ENCODE measurements at regions not wholly inside any gene's neighbourhood (a gene's known extent, or its start where the extent isn't known, plus 50 kb on each side); places are given as distances from the start of the nearest gene placed in this dataset.
A peak's percentile ranks its signal among the peaks of the same experiment; 100 is the strongest.

- H3K4me1 ChIP-seq, result no peaks in the 10 kb centered on the region
- H3K36me3 ChIP-seq, result no peaks in the 10 kb centered on the region
- no peaks in the 10 kb centered on the region for H3K27me3 ChIP-seq
- H3K4me3 ChIP-seq, result no peak overlapping the region
- no peaks in the 10 kb centered on the region for H3K9me3 ChIP-seq (replicated peaks)
- no peak overlapping the region for H3K27ac ChIP-seq
- peak in 1 of 2 experiments; percentile 22 for DNase-seq
These were observed 87.8 kb upstream of the HS3ST5 start for GRCh38 chr6:114430534-114431124.

GRCh38 chr6:114428341-114428740, 85.5 kb upstream of the HS3ST5 start:
- Histone ChIP-seq H3K4me3 (no peak overlapping the region), H3K36me3 (no peaks in the 10 kb centered on the region), H3K9me3 (replicated peaks) (no peaks in the 10 kb centered on the region), H3K27me3 (no peaks in the 10 kb centered on the region), H3K4me1 (no peaks in the 10 kb centered on the region), H3K27ac (no peak overlapping the region)
- DNase-seq, result no peak

GRCh38 chr6:114421199-114421598, 78.4 kb upstream of the HS3ST5 start:
- Histone ChIP-seq H3K27ac (no peak overlapping the region), H3K9me3 (replicated peaks) (no peaks in the 10 kb centered on the region), H3K4me1 (peaks cover 3% of the 10 kb centered on the region), H3K36me3 (no peaks in the 10 kb centered on the region), H3K27me3 (no peaks in the 10 kb centered on the region), H3K4me3 (no peak overlapping the region)
- no peak for DNase-seq

- Histone ChIP-seq H3K27me3 (no peaks in the 10 kb centered on the region), H3K27ac (no peak overlapping the region)
- peak; percentile 19 to 40 for DNase-seq
These were observed 76.4 kb upstream of the HS3ST5 start for GRCh38 chr6:114419175-114419574.

GRCh38 chr6:114418304-114418972, 75.6 kb upstream of the HS3ST5 start:
- Histone ChIP-seq H3K27me3 (no peaks in the 10 kb centered on the region), H3K9me3 (replicated peaks) (no peaks in the 10 kb centered on the region), H3K4me1 (peaks cover 3% of the 10 kb centered on the region), H3K4me3 (no peak overlapping the region), H3K27ac (no peak overlapping the region), H3K36me3 (no peaks in the 10 kb centered on the region)
- DNase-seq, result no peak

More at GRCh38 chr6:114419175-114419574, 76.4 kb upstream of the HS3ST5 start:
- no peaks in the 10 kb centered on the region for H3K36me3 ChIP-seq
- no peak overlapping the region for H3K4me3 ChIP-seq
- peaks cover 3% of the 10 kb centered on the region for H3K4me1 ChIP-seq
- no peaks in the 10 kb centered on the region for H3K9me3 ChIP-seq (replicated peaks)

- Histone ChIP-seq H3K4me3 (no peak overlapping the region), H3K36me3 (no peaks in the 10 kb centered on the region), H3K27ac (no peak overlapping the region), H3K4me1 (peaks cover 9% of the 10 kb centered on the region; the same call in 1 of the 2 replicates), H3K27me3 (no peaks in the 10 kb centered on the region; the same call in 1 of the 2 replicates), H3K9me3 (replicated peaks) (no peaks in the 10 kb centered on the region)
- peak; percentile 20 to 72 for DNase-seq
These were observed 64.7 kb upstream of the HS3ST5 start for GRCh38 chr6:114407426-114408035.

- H3K4me3 ChIP-seq, result no peak overlapping the region
- peaks cover 9% of the 10 kb centered on the region; the same call in 1 of the 2 replicates for H3K4me1 ChIP-seq
- no peaks in the 10 kb centered on the region for H3K36me3 ChIP-seq
- no peaks in the 10 kb centered on the region for H3K9me3 ChIP-seq (replicated peaks)
- no peak for DNase-seq
- H3K27ac ChIP-seq, result no peak overlapping the region
- H3K27me3 ChIP-seq, result no peaks in the 10 kb centered on the region; the same call in 1 of the 2 replicates
These were observed 61.6 kb upstream of the HS3ST5 start for GRCh38 chr6:114404339-114404955.

- H3K9me3 ChIP-seq (replicated peaks), result no peaks in the 10 kb centered on the region
- no peaks in the 10 kb centered on the region; the same call in 1 of the 2 replicates for H3K27me3 ChIP-seq
- peaks cover 9% of the 10 kb centered on the region; the same call in 1 of the 2 replicates for H3K4me1 ChIP-seq
- no peak overlapping the region for H3K27ac ChIP-seq
- no peak for DNase-seq
- H3K36me3 ChIP-seq, result no peaks in the 10 kb centered on the region
- no peak overlapping the region for H3K4me3 ChIP-seq
These were observed 61.0 kb upstream of the HS3ST5 start for GRCh38 chr6:114403858-114404257.

- Histone ChIP-seq H3K27ac (no peak overlapping the region), H3K4me3 (no peak overlapping the region), H3K36me3 (no peaks in the 10 kb centered on the region), H3K27me3 (no peaks in the 10 kb centered on the region), H3K4me1 (no peaks in the 10 kb centered on the region), H3K9me3 (replicated peaks) (no peaks in the 10 kb centered on the region)
- DNase-seq, result no peak
These were observed 55.7 kb upstream of the HS3ST5 start for GRCh38 chr6:114398481-114398880.

Measured in SJCRH30 (cell line).